NCI-H2081 treated with DMSO at 0.1 percent for 48 hours (cell line): ENCODE measurements at regions not wholly inside any gene's neighbourhood (a gene's known extent, or its start where the extent isn't known, plus 50 kb on each side); places are given as distances from the start of the nearest gene placed in this dataset.
"Not testable (repeated sequence)": the region's sequence is repeated elsewhere in the genome, so short reads cannot be mapped to it uniquely, and the experiment has no call there.

Experiments
- DNase-seq: peaks from one replicate; lab custom pipeline; 2025; lab: John Stamatoyannopoulos, UW

GRCh38 chr1:91605566-91605965 is 104.9 kb downstream of the CDC7 start:
- DNase-seq, result no peak

GRCh38 chr1:91606546-91607078 is 106.0 kb downstream of the CDC7 start:
- DNase-seq, result no peak

- DNase-seq, result not testable (repeated sequence)
These were observed 107.0 kb downstream of the CDC7 start for GRCh38 chr1:91607686-91608085.

- no peak for DNase-seq
These were observed 108.2 kb downstream of the CDC7 start for GRCh38 chr1:91608876-91609275.

- DNase-seq, result no peak
These were observed 108.9 kb downstream of the CDC7 start for GRCh38 chr1:91609551-91609950.

GRCh38 chr1:91610102-91610501 is 109.5 kb downstream of the CDC7 start:
- DNase-seq, result no peak

- no peak for DNase-seq
These were observed 110.1 kb downstream of the CDC7 start for GRCh38 chr1:91610789-91611188.

GRCh38 chr1:91611483-91611917 is 110.8 kb downstream of the CDC7 start:
- no peak for DNase-seq

GRCh38 chr1:91613595-91613994 is 112.9 kb downstream of the CDC7 start:
- DNase-seq, result no peak

GRCh38 chr1:91616712-91617111 is 116.1 kb downstream of the CDC7 start:
- DNase-seq, result no peak

- DNase-seq, result peak; percentile 2
These were observed 116.7 kb downstream of the CDC7 start for GRCh38 chr1:91617285-91617765.

GRCh38 chr1:91619881-91620280 is 119.2 kb downstream of the CDC7 start:
- DNase-seq, result no peak

GRCh38 chr1:91621360-91621759 is 120.7 kb downstream of the CDC7 start:
- no peak for DNase-seq

- DNase-seq, result no peak
These were observed 121.3 kb downstream of the CDC7 start for GRCh38 chr1:91621907-91622306.

- no peak for DNase-seq
These were observed 122.0 kb downstream of the CDC7 start for GRCh38 chr1:91622616-91623015.

- no peak for DNase-seq
These were observed 122.4 kb downstream of the CDC7 start for GRCh38 chr1:91623020-91623419.

GRCh38 chr1:91624331-91624730 is 123.7 kb downstream of the CDC7 start:
- DNase-seq, result no peak
